H1 (cell line): ENCODE measurements at regions not wholly inside any gene's neighbourhood (a gene's known extent, or its start where the extent isn't known, plus 50 kb on each side); places are given as distances from the start of the nearest gene placed in this dataset.

Experiments
- CTCF ChIA-PET: fragments of 300-600 bp; sonication (Branson Sonifier 250); formaldehyde crosslinking; loops from one replicate; lab custom pipeline; 2021; ENCODE audit not compliant: partially characterized antibody; lab: Charles Lee
- POLR2A ChIA-PET: fragments of 300-600 bp; sonication (Branson Sonifier 250); formaldehyde crosslinking; loops from one replicate; lab custom pipeline; 2021; ENCODE audit warnings: inconsistent platforms; ENCODE audit not compliant: partially characterized antibody; lab: Charles Lee
- DNase-seq, 2 experiments: peaks; one replicate each; pipeline versions ENCODE4 v3.0.0 to v3.0.0-alpha.2; 2010 to 2022; ENCODE audit warnings: low spot score in 2 of 2, low read depth in 1 of 2, mixed read lengths in 1 of 2
- FAIRE-seq: peaks from 2 replicates; lab custom pipeline; 2011; peaks lifted over from hg19 to GRCh38; lab: Jason Lieb, UNC
- H2AFZ ChIP-seq: 2 replicates; pipeline ENCODE4 v1.8.1; 2012; ENCODE audit warnings: low read length, inconsistent platforms
- H2AK5ac ChIP-seq: 2 replicates; pipeline ENCODE4 v1.6.1; 2013; ENCODE audit warnings: low read depth, low read length
- H2BK120ac ChIP-seq: replicated peaks from 2 replicates; pipeline ENCODE3; 2013; ENCODE audit warnings: low read depth, low read length, inconsistent platforms
- H2BK12ac ChIP-seq: 2 replicates; pipeline ENCODE4 v1.6.1; 2013; ENCODE audit warnings: low read depth, low read length
- H2BK15ac ChIP-seq: 2 replicates; pipeline ENCODE4 v1.6.1; 2013; ENCODE audit warnings: low read length
- H2BK20ac ChIP-seq: 2 replicates; pipeline ENCODE4 v1.6.1; 2013; ENCODE audit warnings: low read length
- H2BK5ac ChIP-seq: 2 replicates; pipeline ENCODE4 v1.6.1; 2013; ENCODE audit warnings: low read depth, low read length
- H3K14ac ChIP-seq: 2 replicates; pipeline ENCODE4 v1.6.1; 2013; ENCODE audit warnings: inconsistent platforms; ENCODE audit not compliant: insufficient read length
- H3K18ac ChIP-seq: 2 replicates; pipeline ENCODE4 v1.6.1; 2013; ENCODE audit warnings: low read length; ENCODE audit errors: extremely low read depth
- H3K23ac ChIP-seq: 2 replicates; pipeline ENCODE4 v1.6.1; 2013; ENCODE audit warnings: inconsistent platforms; ENCODE audit not compliant: insufficient read length
- H3K23me2 ChIP-seq: 2 replicates; pipeline ENCODE4 v1.6.1; 2013; ENCODE audit warnings: low read depth, low read length
- H3K27ac ChIP-seq: 2 replicates; pipeline ENCODE4 v1.6.1; 2011; ENCODE audit warnings: low read depth, low read length, inconsistent platforms
- H3K27me3 ChIP-seq, 4 experiments: replicated peaks in 1 of 4; 1 replicate in 1 of 4; 2 replicates in 3 of 4; pipeline versions ENCODE4 v1.6.1 to v1.8.1; 2011 to 2013; ENCODE audit warnings: low read length in 3 of 4, mild to moderate bottlenecking in 3 of 4, inconsistent platforms in 2 of 4, mixed read lengths in 2 of 4, moderate library complexity in 1 of 4; ENCODE audit not compliant: control insufficient read depth in 3 of 4, insufficient read depth in 3 of 4; ENCODE audit errors: extremely low read depth in 1 of 4
- H3K36me3 ChIP-seq, 4 experiments: 2 replicates each; pipeline versions ENCODE4 v1.6.1 to v1.8.1; 2011 to 2013; ENCODE audit warnings: mild to moderate bottlenecking in 4 of 4, low read length in 3 of 4, moderate library complexity in 2 of 4, control low read depth in 1 of 4, inconsistent platforms in 1 of 4; ENCODE audit not compliant: insufficient read depth in 4 of 4, control insufficient read depth in 2 of 4
- H3K4ac ChIP-seq: replicated peaks from 2 replicates; pipeline ENCODE3; 2013; ENCODE audit warnings: low read length, low read depth, mixed read lengths, inconsistent platforms; ENCODE audit not compliant: insufficient read length
- H3K4me1 ChIP-seq, 4 experiments: replicated peaks in 1 of 4; 1 replicate in 1 of 4; 2 replicates in 3 of 4; pipeline versions ENCODE4 v1.6.1 to v1.8.1; 2011 to 2013; ENCODE audit warnings: low read length in 3 of 4, inconsistent platforms in 2 of 4, mixed read lengths in 1 of 4; ENCODE audit not compliant: insufficient read depth in 4 of 4, control insufficient read depth in 3 of 4
- H3K4me2 ChIP-seq, 2 experiments: 2 replicates each; pipeline versions ENCODE4 v1.6.1 to v1.8.1; 2011 to 2013; ENCODE audit warnings: low read depth in 2 of 2, low read length in 2 of 2, control low read depth in 1 of 2, inconsistent platforms in 1 of 2, mild to moderate bottlenecking in 1 of 2; ENCODE audit not compliant: insufficient read depth in 1 of 2
- H3K4me3 ChIP-seq, 4 experiments: fragments of 200-600, 300-600 bp in 1 of 4; sonication (generic), shearing (Covaris generic), sonication (Bioruptor Twin) in 1 of 4; 2 replicates each; pipeline versions ENCODE4 v1.5.1 to v1.8.1; 2011 to 2016; ENCODE audit warnings: low read length in 4 of 4, low read depth in 3 of 4, control low read depth in 2 of 4, inconsistent platforms in 2 of 4, mild to moderate bottlenecking in 2 of 4, mixed read lengths in 1 of 4, moderate library complexity in 1 of 4; ENCODE audit not compliant: insufficient read depth in 2 of 4; ENCODE audit errors: extremely low read depth in 1 of 4
- H3K56ac ChIP-seq: replicated peaks from 2 replicates; pipeline ENCODE3; 2013; ENCODE audit warnings: low read depth, mild to moderate bottlenecking, mixed read lengths, low read length, inconsistent platforms; ENCODE audit not compliant: insufficient read length
- H3K79me1 ChIP-seq: 2 replicates; pipeline ENCODE4 v1.6.1; 2013; ENCODE audit warnings: low read depth, low read length, control low read depth
- H3K79me2 ChIP-seq, 2 experiments: 2 replicates each; pipeline versions ENCODE4 v1.6.1 to v1.8.1; 2012 to 2013; ENCODE audit warnings: low read length in 2 of 2, mild to moderate bottlenecking in 2 of 2, inconsistent platforms in 1 of 2; ENCODE audit not compliant: insufficient read depth in 2 of 2, control insufficient read depth in 1 of 2
- H3K9ac ChIP-seq, 4 experiments: replicated peaks in 1 of 4; 1 replicate in 1 of 4; 2 replicates in 3 of 4; pipeline versions ENCODE4 v1.6.1 to v1.8.1; 2011 to 2013; ENCODE audit warnings: low read depth in 3 of 4, low read length in 3 of 4, control low read depth in 2 of 4, mild to moderate bottlenecking in 2 of 4, moderate library complexity in 2 of 4, inconsistent platforms in 1 of 4; ENCODE audit errors: extremely low read depth in 1 of 4
- H3K9me3 ChIP-seq, 2 experiments: 2 replicates each; pipeline versions ENCODE4 v1.6.1 to v1.8.1; 2012 to 2013; ENCODE audit warnings: mild to moderate bottlenecking in 2 of 2, moderate library complexity in 2 of 2, control low read depth in 1 of 2, inconsistent platforms in 1 of 2, low read depth in 1 of 2, low read length in 1 of 2, mixed read lengths in 1 of 2; ENCODE audit not compliant: insufficient read depth in 2 of 2
- H4K20me1 ChIP-seq, 2 experiments: replicated peaks in 1 of 2; 2 replicates each; pipeline versions ENCODE3 to v1.8.1; 2011 to 2013; ENCODE audit warnings: inconsistent platforms in 2 of 2, low read length in 2 of 2, mild to moderate bottlenecking in 1 of 2; ENCODE audit not compliant: insufficient read depth in 2 of 2, control insufficient read depth in 1 of 2
- H4K5ac ChIP-seq: 2 replicates; pipeline ENCODE4 v1.6.1; 2013; ENCODE audit warnings: low read length, low read depth, mixed read lengths, inconsistent platforms; ENCODE audit not compliant: insufficient read length
- H4K8ac ChIP-seq: 2 replicates; pipeline ENCODE4 v1.8.0; 2013; ENCODE audit warnings: mild to moderate bottlenecking, moderate library complexity, low read length, inconsistent platforms; ENCODE audit not compliant: insufficient read depth; ENCODE audit errors: extremely low read depth
- H4K91ac ChIP-seq: replicated peaks from 2 replicates; pipeline ENCODE3; 2013; ENCODE audit warnings: low read length, mixed read lengths, inconsistent platforms; ENCODE audit not compliant: insufficient read length
- TCF12 ChIP-seq: IDR thresholded peaks from 2 replicates; pipeline ENCODE4 v1.6.1; 2011; ENCODE audit warnings: low read depth, mild to moderate bottlenecking, low read length
- TEAD4 ChIP-seq: IDR thresholded peaks from 2 replicates; pipeline ENCODE4 v1.6.1; 2012; ENCODE audit warnings: low read depth, low read length, inconsistent platforms, mixed read lengths
- WGBS, 2 experiments: shearing (Covaris generic) in 1 of 2; methylation state at CpG; one replicate each; pipeline versions ENCODE4 v1.1.6 to v1.1.7; 2013 to 2015; ENCODE audit warnings: low lambda C conversion rate in 2 of 2, mixed read lengths in 2 of 2, inconsistent platforms in 1 of 2, low coverage in 1 of 2, missing lambda C conversion rate in 1 of 2; ENCODE audit not compliant: insufficient replicate concordance in 2 of 2, insufficient coverage in 1 of 2, insufficient read length in 1 of 2; ENCODE audit errors: extremely low coverage in 1 of 2, missing lambda C conversion rate in 1 of 2; 5-methylcytosine and 5-hydroxymethylcytosine counted together

GRCh38 chr14:36243183-36243582 is 66.7 kb upstream of the PTCSC3 start:
- H3K36me3 ChIP-seq, result no peaks in the 10 kb centered on the region
- no peak overlapping the region for H3K4me3 ChIP-seq
- H3K27ac ChIP-seq, result no peak overlapping the region
- peaks cover 0 to 1% (median 0%) of the 10 kb centered on the region in 4 experiments; a peak in 1 of 7 replicates for H3K27me3 ChIP-seq
- no peak overlapping the region for H3K23ac ChIP-seq
- H3K9me3 ChIP-seq, result no peaks in the 10 kb centered on the region; a peak in 1 of 4 replicates
- no peaks in the 10 kb centered on the region; the same call in 1 of the 2 replicates for H3K23me2 ChIP-seq
- H3K4ac ChIP-seq, result no peak overlapping the region
- H3K56ac ChIP-seq, result no peak overlapping the region
- no peaks in the 10 kb centered on the region for H3K79me1 ChIP-seq
- no peak overlapping the region for H3K9ac ChIP-seq
- no peaks in the 10 kb centered on the region for H3K79me2 ChIP-seq
- whole genome bisulfite sequencing, 2 experiments, result 76% methylated on average over 1 of the region's 1 CpG; no CpG with 5 or more reads in 1 of the 2 experiments
- 0 out of 2 replicates have a peak overlapping the region, but pooled peaks have one; percentile 50 for H2BK12ac ChIP-seq
- peak overlapping the region; percentile 51 for H4K91ac ChIP-seq
- H4K5ac ChIP-seq, result no peak overlapping the region
- H2BK120ac ChIP-seq, result no peak overlapping the region
- TF ChIP-seq TCF12 (no peak), TEAD4 (peak; percentile 82; the same call in 1 of the 2 replicates)
- peak; percentile 7 for FAIRE-seq
- H3K4me1 ChIP-seq, result peaks cover 1 to 11% (median 8%) of the 10 kb centered on the region in 4 experiments; a peak in 5 of 7 replicates
- H4K8ac ChIP-seq, result no peak overlapping the region
- peak overlapping the region; percentile 18 to 40; a peak in 1 of 4 replicates for H3K4me2 ChIP-seq
- H2BK5ac ChIP-seq, result no peak overlapping the region; the same call in 1 of the 2 replicates
- DNase-seq, result no peak
- no peak overlapping the region for H2BK15ac ChIP-seq
- H4K20me1 ChIP-seq, result no peaks in the 10 kb centered on the region
- peak overlapping the region; percentile 48; the same call in 1 of the 2 replicates for H2BK20ac ChIP-seq
- ChIA-PET CTCF (interaction anchor here (0.5 to 1.7 kb wide), 4 partner anchors 10 to 257 kb away, joined by 3 to 7 read pairs (median 4); no protein-coding TSS in a partner anchor), POLR2A (no interaction called here)
- H3K18ac ChIP-seq, result no peak overlapping the region
- no peak overlapping the region for H3K14ac ChIP-seq
- no peak overlapping the region for H2AFZ ChIP-seq
- no peak overlapping the region for H2AK5ac ChIP-seq
